ENCODE measurements at regions not wholly inside any gene's neighbourhood (a gene's known extent, or its start where the extent isn't known, plus 50 kb on each side); places are given as distances from the start of the nearest gene placed in this dataset.
A peak's percentile ranks its signal among the peaks of the same experiment; 100 is the strongest.

DNA sequence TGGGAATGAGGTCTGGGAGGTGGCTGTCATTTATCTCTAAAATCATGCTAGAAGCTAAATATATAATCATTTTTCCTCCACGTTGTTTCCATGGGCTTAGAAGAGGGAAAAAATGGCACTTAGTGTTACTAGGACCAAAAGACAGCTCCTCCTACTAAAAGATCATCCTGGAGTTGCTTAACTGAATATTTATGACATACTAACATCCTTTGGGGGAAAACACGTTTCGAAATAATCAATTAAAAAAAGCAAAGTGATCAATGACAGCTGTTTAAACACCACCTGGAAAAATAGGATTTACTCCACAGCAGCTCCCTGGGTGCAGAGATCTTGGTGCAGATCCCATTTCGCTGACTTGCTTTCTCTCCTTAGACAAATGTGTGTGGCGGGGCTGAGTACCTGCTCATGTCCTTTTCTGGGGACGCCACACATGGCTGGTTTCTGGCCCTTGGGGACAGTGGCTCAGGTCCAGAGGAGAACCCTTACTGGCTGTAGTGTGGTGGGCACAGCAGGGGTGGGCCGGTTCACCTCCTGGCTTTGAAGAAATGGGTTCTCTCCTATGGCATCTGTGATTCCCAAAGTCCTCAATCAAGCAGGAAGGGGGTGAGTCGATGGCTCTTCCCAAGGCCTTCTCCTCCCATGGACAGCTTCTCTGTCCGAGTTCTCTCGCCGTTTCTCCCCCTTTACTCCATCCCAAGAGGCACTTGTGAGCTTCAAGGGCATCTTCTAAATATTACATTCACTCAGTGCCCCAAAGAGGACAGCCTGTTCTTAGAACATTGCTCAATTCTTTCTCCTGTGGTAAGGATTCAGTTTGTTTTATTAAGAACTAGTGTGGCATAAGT, 156.4 kb upstream of the KLF14 start:
- Histone ChIP-seq H3K27ac (ENCODE audit: control insufficient read depth, insufficient read depth, low read length) (peak overlapping the region; percentile 82), H4K20me1 (ENCODE audit: control insufficient read depth, extremely low read depth, insufficient read depth, low read length) (peaks cover 39% of the 10 kb centered on the region), H3K79me2 (ENCODE audit: control insufficient read depth, insufficient read depth, low read length) (peaks cover 89% of the 10 kb centered on the region), H3K9me3 (ENCODE audit: control insufficient read depth, low read depth, low read length) (no peaks in the 10 kb centered on the region), H3K9me1 (ENCODE audit: control insufficient read depth, extremely low read depth, insufficient read depth, low read length) (peaks cover 2% of the 10 kb centered on the region), H2AFZ (ENCODE audit: control insufficient read depth, low read length) (no peak overlapping the region), H3K27me3 (ENCODE audit: control insufficient read depth, extremely low read depth, insufficient read depth, low read length) (no peaks in the 10 kb centered on the region), H3K36me3 (ENCODE audit: control insufficient read depth in 2 of 2, extremely low read depth in 1 of 2, insufficient read depth in 2 of 2, low read length in 2 of 2) (peaks cover 31 to 55% of the 10 kb centered on the region in 2 experiments), H3K9ac (ENCODE audit: control insufficient read depth, extremely low read depth, insufficient read depth, low read length) (peak overlapping the region; percentile 35), H3K4me2 (ENCODE audit: control insufficient read depth, extremely low read depth, insufficient read depth, low read depth, low read length) (peak overlapping the region; percentile 13), H3K4me3 (ENCODE audit: control insufficient read depth in 2 of 3, extremely low read depth in 1 of 3, insufficient read depth in 2 of 3, low read depth in 1 of 3, low read length in 3 of 3) (no peak overlapping the region), H3K4me1 (ENCODE audit: control insufficient read depth, extremely low read depth, insufficient read depth, low read length) (peaks cover 79% of the 10 kb centered on the region)
- TF ChIP-seq, protein P1, sequence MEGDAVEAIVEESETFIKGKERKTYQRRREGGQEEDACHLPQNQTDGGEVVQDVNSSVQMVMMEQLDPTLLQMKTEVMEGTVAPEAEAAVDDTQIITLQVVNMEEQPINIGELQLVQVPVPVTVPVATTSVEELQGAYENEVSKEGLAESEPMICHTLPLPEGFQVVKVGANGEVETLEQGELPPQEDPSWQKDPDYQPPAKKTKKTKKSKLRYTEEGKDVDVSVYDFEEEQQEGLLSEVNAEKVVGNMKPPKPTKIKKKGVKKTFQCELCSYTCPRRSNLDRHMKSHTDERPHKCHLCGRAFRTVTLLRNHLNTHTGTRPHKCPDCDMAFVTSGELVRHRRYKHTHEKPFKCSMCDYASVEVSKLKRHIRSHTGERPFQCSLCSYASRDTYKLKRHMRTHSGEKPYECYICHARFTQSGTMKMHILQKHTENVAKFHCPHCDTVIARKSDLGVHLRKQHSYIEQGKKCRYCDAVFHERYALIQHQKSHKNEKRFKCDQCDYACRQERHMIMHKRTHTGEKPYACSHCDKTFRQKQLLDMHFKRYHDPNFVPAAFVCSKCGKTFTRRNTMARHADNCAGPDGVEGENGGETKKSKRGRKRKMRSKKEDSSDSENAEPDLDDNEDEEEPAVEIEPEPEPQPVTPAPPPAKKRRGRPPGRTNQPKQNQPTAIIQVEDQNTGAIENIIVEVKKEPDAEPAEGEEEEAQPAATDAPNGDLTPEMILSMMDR (optimal IDR thresholded peaks at IDR 0.05 in 1 of 3, IDR thresholded peaks at IDR 0.05 in 1 of 3, conservative IDR thresholded peaks at IDR 0.05 in 1 of 3; ENCODE audit: extremely low read depth in 1 of 3, insufficient read depth in 2 of 3, low read length in 3 of 3), result no peak
- no peak for TF ChIP-seq EZH2 (IDR thresholded peaks at IDR 0.05; ENCODE audit: low read length)
- FAIRE-seq, result no peak
- dilution Hi-C loops (cut with MboI; ENCODE audit: extremely low pct_ligation_motif_present, low sequenced_read_pairs), result no loop called here
- DNase-seq (ENCODE audit: low read depth, low spot score), result no peak

DNA sequence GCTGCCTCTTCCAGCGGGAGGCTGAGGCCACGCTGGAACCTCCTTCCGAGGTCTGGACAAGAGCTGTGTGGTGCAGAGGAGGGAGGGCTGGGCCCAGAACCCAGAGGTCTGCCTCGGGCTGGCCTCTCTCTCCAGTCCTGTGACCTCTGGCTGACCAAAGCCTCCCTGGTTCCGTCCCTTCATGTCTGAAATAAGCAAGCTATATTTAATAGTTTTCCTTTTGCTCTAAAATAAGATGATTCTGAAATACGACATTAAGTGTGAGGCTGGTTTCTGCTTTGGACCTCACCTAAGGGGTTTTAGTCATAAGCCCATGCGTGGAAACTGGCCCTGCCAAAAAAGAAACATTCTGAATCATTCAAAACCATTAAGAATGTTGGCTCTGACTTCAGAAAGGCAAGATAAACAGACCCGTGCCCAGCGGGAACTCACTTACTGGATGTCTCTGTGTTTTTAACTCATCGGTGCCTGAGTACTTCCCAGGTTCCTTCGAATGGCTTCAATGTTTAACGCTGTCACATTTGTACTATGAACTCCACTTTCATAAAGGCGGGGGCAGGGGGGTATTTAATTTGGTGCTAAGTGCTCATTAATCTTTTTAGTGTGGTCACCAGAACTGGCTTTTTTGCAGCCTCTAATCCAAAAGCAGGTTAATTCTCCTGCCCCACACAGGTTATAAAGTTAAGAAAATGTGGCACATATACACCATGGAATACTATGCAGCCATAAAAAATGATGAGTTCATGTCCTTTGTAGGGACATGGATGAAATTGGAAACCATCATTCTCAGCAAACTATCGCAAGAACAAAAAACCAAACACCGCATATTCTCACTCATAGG, 157.5 kb upstream of the KLF14 start:
- no peak for FAIRE-seq
- no peak for DNase-seq (ENCODE audit: low read depth, low spot score)
- peaks cover 79% of the 10 kb centered on the region for H3K4me1 ChIP-seq (ENCODE audit: control insufficient read depth, extremely low read depth, insufficient read depth, low read length)
- no peaks in the 10 kb centered on the region for H3K9me3 ChIP-seq (ENCODE audit: control insufficient read depth, low read depth, low read length)
- H3K27ac ChIP-seq (ENCODE audit: control insufficient read depth, insufficient read depth, low read length), result peak overlapping the region; percentile 82
- no peak for TF ChIP-seq EZH2 (IDR thresholded peaks at IDR 0.05; ENCODE audit: low read length)
- TF ChIP-seq, protein P1 (optimal IDR thresholded peaks at IDR 0.05 in 1 of 3, IDR thresholded peaks at IDR 0.05 in 1 of 3, conservative IDR thresholded peaks at IDR 0.05 in 1 of 3; ENCODE audit: extremely low read depth in 1 of 3, insufficient read depth in 2 of 3, low read length in 3 of 3), result no peak
- peaks cover 2% of the 10 kb centered on the region for H3K9me1 ChIP-seq (ENCODE audit: control insufficient read depth, extremely low read depth, insufficient read depth, low read length)
- H3K79me2 ChIP-seq (ENCODE audit: control insufficient read depth, insufficient read depth, low read length), result peaks cover 89% of the 10 kb centered on the region
- peak overlapping the region; percentile 22 for H3K4me2 ChIP-seq (ENCODE audit: control insufficient read depth, extremely low read depth, insufficient read depth, low read depth, low read length)
- no peak overlapping the region for H2AFZ ChIP-seq (ENCODE audit: control insufficient read depth, low read length)
- H3K27me3 ChIP-seq (ENCODE audit: control insufficient read depth, extremely low read depth, insufficient read depth, low read length), result no peaks in the 10 kb centered on the region
- H3K36me3 ChIP-seq (ENCODE audit: control insufficient read depth in 2 of 2, extremely low read depth in 1 of 2, insufficient read depth in 2 of 2, low read length in 2 of 2), result peaks cover 35 to 55% of the 10 kb centered on the region in 2 experiments
- no peak overlapping the region for H3K4me3 ChIP-seq (ENCODE audit: control insufficient read depth in 2 of 3, extremely low read depth in 1 of 3, insufficient read depth in 2 of 3, low read depth in 1 of 3, low read length in 3 of 3)
- H3K9ac ChIP-seq (ENCODE audit: control insufficient read depth, extremely low read depth, insufficient read depth, low read length), result peak overlapping the region; percentile 39
- H4K20me1 ChIP-seq (ENCODE audit: control insufficient read depth, extremely low read depth, insufficient read depth, low read length), result peaks cover 47% of the 10 kb centered on the region
- dilution Hi-C loops (cut with MboI; ENCODE audit: extremely low pct_ligation_motif_present, low sequenced_read_pairs), result no loop called here

Data from keratinocyte (primary cell).